OCI-LY1 (cell line): ENCODE measurements at regions not wholly inside any gene's neighbourhood (a gene's known extent, or its start where the extent isn't known, plus 50 kb on each side); places are given as distances from the start of the nearest gene placed in this dataset.

Experiments
- H2AFZ ChIP-seq: fragments of 200-600 bp; sonication (generic), shearing (Covaris generic); 2 replicates; pipeline ENCODE4 v1.6.0; 2014; ENCODE audit warnings: antibody characterized with exemption, mild to moderate bottlenecking, low read length
- H3F3A ChIP-seq: fragments of 200-600 bp; sonication (generic), shearing (Covaris generic); 2 replicates; pipeline ENCODE4 v1.6.0; 2014; ENCODE audit warnings: mild to moderate bottlenecking, antibody characterized with exemption, low read length, moderate library complexity; ENCODE audit not compliant: insufficient read depth
- H3K27ac ChIP-seq: fragments of 200-600 bp; sonication (generic); 2 replicates; pipeline ENCODE4 v1.5.1; 2014; ENCODE audit warnings: low read length, mixed run types, mild to moderate bottlenecking, low read depth; ENCODE audit not compliant: poor library complexity, severe bottlenecking
- H3K27me3 ChIP-seq: fragments of 200-600 bp; sonication (generic); 2 replicates; pipeline ENCODE4 v1.6.0; 2014; ENCODE audit warnings: antibody characterized with exemption, mild to moderate bottlenecking, low read length, moderate library complexity; ENCODE audit not compliant: insufficient read depth
- H3K36me3 ChIP-seq: fragments of 200-600 bp; sonication (generic); 2 replicates; pipeline ENCODE4 v1.6.1; 2014; ENCODE audit warnings: mild to moderate bottlenecking, antibody characterized with exemption, low read length, moderate library complexity, mixed read lengths; ENCODE audit not compliant: insufficient read depth
- H3K4me1 ChIP-seq: fragments of 200-600 bp; sonication (generic); 2 replicates; pipeline ENCODE4 v1.5.1; 2014; ENCODE audit warnings: mild to moderate bottlenecking, low read length, moderate library complexity; ENCODE audit not compliant: insufficient read depth, severe bottlenecking
- H3K4me2 ChIP-seq: fragments of 200-600 bp; sonication (generic), shearing (Covaris generic); 2 replicates; pipeline ENCODE4 v1.6.1; 2014; ENCODE audit warnings: low read length
- H3K4me3 ChIP-seq: fragments of 200-600 bp; sonication (generic); 2 replicates; pipeline ENCODE4 v1.5.1; 2014; ENCODE audit warnings: low read length, low read depth, mild to moderate bottlenecking, mixed read lengths; ENCODE audit not compliant: poor library complexity, severe bottlenecking
- H3K79me2 ChIP-seq: fragments of 200-600 bp; shearing (Covaris generic); 2 replicates; pipeline ENCODE4 v1.6.1; 2016; ENCODE audit warnings: mixed run types, low read length, mixed read lengths; ENCODE audit not compliant: insufficient read depth
- H3K9ac ChIP-seq: fragments of 200-600 bp; sonication (generic), shearing (Covaris generic); 2 replicates; pipeline ENCODE4 v1.6.1; 2014; ENCODE audit warnings: mild to moderate bottlenecking, low read length, mixed read lengths
- H3K9me2 ChIP-seq: fragments of 200-600 bp; sonication (generic), shearing (Covaris generic); 2 replicates; pipeline ENCODE4 v1.6.1; 2014; ENCODE audit warnings: low read depth, mild to moderate bottlenecking, low read length, mixed read lengths
- H3K9me3 ChIP-seq: fragments of 200-600 bp; shearing (Covaris generic); 2 replicates; pipeline ENCODE4 v1.6.1; 2014; ENCODE audit warnings: low read length, mixed read lengths
- H4K20me1 ChIP-seq: fragments of 200-600 bp; sonication (generic), shearing (Covaris generic); 2 replicates; pipeline ENCODE4 v1.6.0; 2016; ENCODE audit warnings: mild to moderate bottlenecking, low read length; ENCODE audit not compliant: insufficient read depth
- CTCF ChIP-seq: fragments of 200-600 bp; sonication (generic), shearing (Covaris generic); IDR thresholded peaks from 2 replicates; pipeline ENCODE4 v1.5.1; 2017; ENCODE audit warnings: mild to moderate bottlenecking, antibody characterized with exemption, low read length, moderate library complexity, mixed read lengths
- EZH2 ChIP-seq: fragments of 200-600 bp; sonication (generic), shearing (Covaris generic); IDR thresholded peaks from 2 replicates; pipeline ENCODE4 v1.8.0; 2017; ENCODE audit warnings: borderline replicate concordance, mixed run types, mild to moderate bottlenecking, antibody characterized with exemption, low read length, moderate library complexity, mixed read lengths

- no peaks in the 10 kb centered on the region for H4K20me1 ChIP-seq
- H3K4me2 ChIP-seq, result no peak overlapping the region
- H2AFZ ChIP-seq, result no peak overlapping the region
- no peak overlapping the region for H3K27ac ChIP-seq
- no peak overlapping the region for H3K4me3 ChIP-seq
- H3K9me2 ChIP-seq, result no peaks in the 10 kb centered on the region
- TF ChIP-seq EZH2 (no peak), CTCF (no peak)
- H3K36me3 ChIP-seq, result no peaks in the 10 kb centered on the region
- H3K9me3 ChIP-seq, result no peaks in the 10 kb centered on the region
- no peaks in the 10 kb centered on the region for H3K79me2 ChIP-seq
- H3K27me3 ChIP-seq, result no peaks in the 10 kb centered on the region
- H3K4me1 ChIP-seq, result peaks cover 2% of the 10 kb centered on the region
- H3K9ac ChIP-seq, result no peak overlapping the region
- no peaks in the 10 kb centered on the region for H3F3A ChIP-seq
These were observed 448.3 kb upstream of the SLC14A2 start for GRCh38 chr18:45166836-45167551.

- no peaks in the 10 kb centered on the region for H3K79me2 ChIP-seq
- no peaks in the 10 kb centered on the region for H3K27me3 ChIP-seq
- no peak overlapping the region for H3K9ac ChIP-seq
- H2AFZ ChIP-seq, result no peak overlapping the region
- no peaks in the 10 kb centered on the region for H3K9me3 ChIP-seq
- H3K4me3 ChIP-seq, result no peak overlapping the region
- H3K27ac ChIP-seq, result no peak overlapping the region
- H3K36me3 ChIP-seq, result no peaks in the 10 kb centered on the region
- H3F3A ChIP-seq, result no peaks in the 10 kb centered on the region
- no peaks in the 10 kb centered on the region for H3K9me2 ChIP-seq
- no peak overlapping the region for H3K4me2 ChIP-seq
- no peaks in the 10 kb centered on the region for H4K20me1 ChIP-seq
- no peaks in the 10 kb centered on the region for H3K4me1 ChIP-seq
- TF ChIP-seq CTCF (no peak), EZH2 (no peak)
These were observed 447.5 kb upstream of the SLC14A2 start for GRCh38 chr18:45167631-45168280.

GRCh38 chr18:45168866-45169600, 446.2 kb upstream of the SLC14A2 start:
- H3K79me2 ChIP-seq, result no peaks in the 10 kb centered on the region
- no peaks in the 10 kb centered on the region for H4K20me1 ChIP-seq
- no peaks in the 10 kb centered on the region for H3F3A ChIP-seq
- no peaks in the 10 kb centered on the region for H3K27me3 ChIP-seq
- H3K9ac ChIP-seq, result no peak overlapping the region
- H3K36me3 ChIP-seq, result no peaks in the 10 kb centered on the region
- no peak overlapping the region for H2AFZ ChIP-seq
- TF ChIP-seq CTCF, result no peak
- TF ChIP-seq EZH2, result no peak
- no peaks in the 10 kb centered on the region for H3K9me2 ChIP-seq
- no peaks in the 10 kb centered on the region for H3K4me1 ChIP-seq
- H3K4me3 ChIP-seq, result no peak overlapping the region
- no peak overlapping the region for H3K27ac ChIP-seq
- no peak overlapping the region for H3K4me2 ChIP-seq
- no peaks in the 10 kb centered on the region for H3K9me3 ChIP-seq
